ENCODE measurements at regions not wholly inside any gene's neighbourhood (a gene's known extent, or its start where the extent isn't known, plus 50 kb on each side); places are given as distances from the start of the nearest gene placed in this dataset.

DNA sequence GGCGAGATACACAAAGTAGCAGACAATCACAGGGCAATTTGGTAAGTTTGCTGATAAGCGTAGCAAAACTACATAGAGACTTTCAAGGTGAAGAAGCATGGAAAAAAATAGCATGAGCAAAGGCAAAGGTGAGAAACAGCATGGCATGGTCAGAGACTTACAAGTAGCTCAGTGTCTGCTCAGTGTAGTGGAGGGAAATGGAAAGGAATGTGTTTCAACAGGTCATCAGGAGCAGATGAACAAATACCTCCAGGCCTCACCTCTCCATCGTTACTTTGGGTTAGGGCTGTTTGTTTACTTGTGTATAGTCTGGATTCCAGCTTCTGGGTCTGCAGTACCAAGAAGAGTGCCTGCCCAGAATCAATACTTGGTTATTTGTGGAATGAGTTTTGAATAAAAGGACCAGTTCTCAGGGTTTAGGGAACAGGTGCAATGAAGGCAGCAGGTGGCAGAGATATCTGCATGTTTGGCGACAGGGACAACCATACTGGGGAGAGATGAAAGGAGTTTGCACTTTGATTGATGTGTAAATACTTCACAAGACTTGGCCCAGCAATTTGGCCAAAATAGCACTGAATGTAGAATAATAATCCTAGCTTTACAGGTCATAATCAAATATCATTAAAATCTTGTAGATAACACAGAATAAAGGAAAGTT, 97.0 kb upstream of the FGGY start:
- H3K4ac ChIP-seq (ENCODE audit: low read length), result no peak overlapping the region
- H3K4me1 ChIP-seq (ENCODE audit: control insufficient read depth in 2 of 2, insufficient read depth in 1 of 2, low read depth in 1 of 2, low read length in 2 of 2), result peaks cover 0 to 2% of the 10 kb centered on the region in 2 donors
- no peak overlapping the region for H2BK5ac ChIP-seq (ENCODE audit: low read length)
- H3K79me1 ChIP-seq (ENCODE audit: low read depth, low read length), result no peaks in the 10 kb centered on the region
- H2AK5ac ChIP-seq (ENCODE audit: low read depth, low read length), result no peak overlapping the region
- H3K18ac ChIP-seq (ENCODE audit: low read length), result no peak overlapping the region
- no peak overlapping the region for H2BK120ac ChIP-seq (ENCODE audit: low read depth, low read length)
- H3K4me2 ChIP-seq (ENCODE audit: insufficient read depth, low read length, poor library complexity, severe bottlenecking), result no peak overlapping the region
- no peak overlapping the region for H4K8ac ChIP-seq (ENCODE audit: low read depth, low read length)
- H3K36me3 ChIP-seq (replicated peaks in 1 of 2; ENCODE audit: control insufficient read depth in 2 of 2, insufficient read depth in 2 of 2, low read length in 2 of 2), result no peaks in the 10 kb centered on the region
- no peak overlapping the region for H2BK15ac ChIP-seq (ENCODE audit: low read length)
- H3K27ac ChIP-seq (replicated peaks; ENCODE audit: low read length), result no peak overlapping the region
- no peak overlapping the region for H3K9ac ChIP-seq (ENCODE audit: low read depth, low read length, poor library complexity)
- no peak overlapping the region for H3K4me3 ChIP-seq (ENCODE audit: low read length in 2 of 2)
- no peak overlapping the region for H2BK12ac ChIP-seq (ENCODE audit: low read length)
- H3K9me3 ChIP-seq (replicated peaks in 1 of 2; ENCODE audit: control insufficient read depth in 2 of 2, insufficient read depth in 1 of 2, low read depth in 1 of 2, low read length in 2 of 2), result peaks cover 0 to 2% of the 10 kb centered on the region in 2 donors
- H2AFZ ChIP-seq (ENCODE audit: low read length), result no peak overlapping the region
- no peaks in the 10 kb centered on the region for H3K27me3 ChIP-seq (ENCODE audit: control insufficient read depth in 3 of 3, insufficient read depth in 3 of 3, low read depth in 1 of 3, low read length in 3 of 3)
- no CpG with 5 or more reads among the region's 4 CpGs for WGBS, 2 donors (ENCODE audit: extremely low coverage in 2 of 2, insufficient read length in 2 of 2, insufficient replicate concordance in 1 of 2)
- H4K91ac ChIP-seq (ENCODE audit: low read depth, low read length, poor library complexity), result no peak overlapping the region
- H3K14ac ChIP-seq (ENCODE audit: low read length), result no peak overlapping the region
- no peak overlapping the region for H3K23ac ChIP-seq (ENCODE audit: low read depth, low read length, poor library complexity)
- no peak for DNase-seq (ENCODE audit: low spot score)

DNA sequence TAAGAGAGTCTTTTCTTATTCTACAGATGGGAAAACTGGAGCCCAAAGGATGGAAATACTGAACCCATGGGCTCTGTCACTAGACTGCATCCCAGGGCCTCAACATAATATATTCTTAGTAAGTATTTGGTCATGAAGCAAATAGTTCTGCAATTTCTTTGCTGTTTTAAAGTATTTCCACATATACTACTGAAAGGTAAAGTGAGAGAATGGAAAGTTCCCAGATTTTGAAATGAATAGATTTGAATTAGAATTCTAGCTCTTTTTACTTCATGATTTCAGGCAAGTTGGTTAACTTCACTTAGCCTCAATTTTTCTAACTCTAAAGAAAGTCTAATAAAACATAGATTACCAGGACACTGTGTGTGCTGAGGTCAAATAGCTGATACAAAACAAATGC, 95.6 kb upstream of the FGGY start:
- no peak overlapping the region for H3K9ac ChIP-seq (ENCODE audit: low read depth, low read length, poor library complexity)
- H2BK5ac ChIP-seq (ENCODE audit: low read length), result no peak overlapping the region
- no peak overlapping the region for H2BK12ac ChIP-seq (ENCODE audit: low read length)
- no peak overlapping the region for H3K23ac ChIP-seq (ENCODE audit: low read depth, low read length, poor library complexity)
- no peak overlapping the region for H3K27ac ChIP-seq (replicated peaks; ENCODE audit: low read length)
- H2BK15ac ChIP-seq (ENCODE audit: low read length), result no peak overlapping the region
- H2AK5ac ChIP-seq (ENCODE audit: low read depth, low read length), result no peak overlapping the region
- peaks cover 0 to 2% of the 10 kb centered on the region in 2 donors for H3K4me1 ChIP-seq (ENCODE audit: control insufficient read depth in 2 of 2, insufficient read depth in 1 of 2, low read depth in 1 of 2, low read length in 2 of 2)
- H3K18ac ChIP-seq (ENCODE audit: low read length), result no peak overlapping the region
- no peaks in the 10 kb centered on the region for H3K27me3 ChIP-seq (ENCODE audit: control insufficient read depth in 3 of 3, insufficient read depth in 3 of 3, low read depth in 1 of 3, low read length in 3 of 3)
- H3K4ac ChIP-seq (ENCODE audit: low read length), result no peak overlapping the region
- H2BK120ac ChIP-seq (ENCODE audit: low read depth, low read length), result no peak overlapping the region
- H4K8ac ChIP-seq (ENCODE audit: low read depth, low read length), result no peak overlapping the region
- H3K14ac ChIP-seq (ENCODE audit: low read length), result no peak overlapping the region
- H3K36me3 ChIP-seq (replicated peaks in 1 of 2; ENCODE audit: control insufficient read depth in 2 of 2, insufficient read depth in 2 of 2, low read length in 2 of 2), result no peaks in the 10 kb centered on the region
- no peak overlapping the region for H3K4me2 ChIP-seq (ENCODE audit: insufficient read depth, low read length, poor library complexity, severe bottlenecking)
- H3K9me3 ChIP-seq (replicated peaks in 1 of 2; ENCODE audit: control insufficient read depth in 2 of 2, insufficient read depth in 1 of 2, low read depth in 1 of 2, low read length in 2 of 2), result peaks cover 0 to 6% of the 10 kb centered on the region in 2 donors
- H3K4me3 ChIP-seq (ENCODE audit: low read length in 2 of 2), result no peak overlapping the region
- no peaks in the 10 kb centered on the region for H3K79me1 ChIP-seq (ENCODE audit: low read depth, low read length)
- H2AFZ ChIP-seq (ENCODE audit: low read length), result no peak overlapping the region
- H4K91ac ChIP-seq (ENCODE audit: low read depth, low read length, poor library complexity), result no peak overlapping the region
- no peak for DNase-seq (ENCODE audit: low spot score)

DNA sequence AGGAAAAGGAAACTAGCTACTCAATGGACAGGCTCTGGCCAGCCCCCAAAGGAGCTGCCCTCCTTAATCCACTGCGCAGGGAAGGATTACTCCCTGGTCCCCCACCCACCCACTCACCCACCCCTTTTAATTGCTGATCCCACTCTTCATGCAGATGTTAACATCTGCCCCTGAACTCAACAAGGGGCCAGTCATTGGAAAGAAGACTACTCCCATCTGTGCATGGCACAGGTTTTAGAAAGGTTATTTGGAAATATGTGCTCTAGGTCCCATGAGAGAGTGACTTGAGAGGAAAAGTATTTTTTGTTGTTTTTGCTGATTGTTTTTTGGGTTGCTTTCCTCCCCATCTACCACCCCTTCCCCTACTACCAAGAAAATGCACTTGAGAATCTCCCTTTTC, 94.4 kb upstream of the FGGY start:
- Histone ChIP-seq H3K4me1 (ENCODE audit: control insufficient read depth in 2 of 2, insufficient read depth in 1 of 2, low read depth in 1 of 2, low read length in 2 of 2) (peaks cover 0 to 2% of the 10 kb centered on the region in 2 donors), H3K23ac (ENCODE audit: low read depth, low read length, poor library complexity) (no peak overlapping the region), H2BK120ac (ENCODE audit: low read depth, low read length) (no peak overlapping the region), H3K9ac (ENCODE audit: low read depth, low read length, poor library complexity) (no peak overlapping the region), H3K79me1 (ENCODE audit: low read depth, low read length) (no peaks in the 10 kb centered on the region), H4K8ac (ENCODE audit: low read depth, low read length) (no peak overlapping the region), H3K4ac (ENCODE audit: low read length) (no peak overlapping the region), H3K18ac (ENCODE audit: low read length) (no peak overlapping the region), H2BK12ac (ENCODE audit: low read length) (no peak overlapping the region), H3K9me3 (replicated peaks in 1 of 2; ENCODE audit: control insufficient read depth in 2 of 2, insufficient read depth in 1 of 2, low read depth in 1 of 2, low read length in 2 of 2) (peaks cover 0 to 6% of the 10 kb centered on the region in 2 donors), H2BK5ac (ENCODE audit: low read length) (no peak overlapping the region), H2BK15ac (ENCODE audit: low read length) (no peak overlapping the region), H2AFZ (ENCODE audit: low read length) (no peak overlapping the region), H3K36me3 (replicated peaks in 1 of 2; ENCODE audit: control insufficient read depth in 2 of 2, insufficient read depth in 2 of 2, low read length in 2 of 2) (no peaks in the 10 kb centered on the region), H3K4me2 (ENCODE audit: insufficient read depth, low read length, poor library complexity, severe bottlenecking) (no peak overlapping the region), H3K4me3 (ENCODE audit: low read length in 2 of 2) (no peak overlapping the region), H4K91ac (ENCODE audit: low read depth, low read length, poor library complexity) (no peak overlapping the region), H3K27ac (replicated peaks; ENCODE audit: low read length) (no peak overlapping the region), H3K14ac (ENCODE audit: low read length) (no peak overlapping the region), H2AK5ac (ENCODE audit: low read depth, low read length) (no peak overlapping the region), H3K27me3 (ENCODE audit: control insufficient read depth in 3 of 3, insufficient read depth in 3 of 3, low read depth in 1 of 3, low read length in 3 of 3) (no peaks in the 10 kb centered on the region)
- no peak for DNase-seq (ENCODE audit: low spot score)
- no CpG with 5 or more reads among the region's 1 CpG for WGBS, 2 donors (ENCODE audit: extremely low coverage in 2 of 2, insufficient read length in 2 of 2, insufficient replicate concordance in 1 of 2)

DNA sequence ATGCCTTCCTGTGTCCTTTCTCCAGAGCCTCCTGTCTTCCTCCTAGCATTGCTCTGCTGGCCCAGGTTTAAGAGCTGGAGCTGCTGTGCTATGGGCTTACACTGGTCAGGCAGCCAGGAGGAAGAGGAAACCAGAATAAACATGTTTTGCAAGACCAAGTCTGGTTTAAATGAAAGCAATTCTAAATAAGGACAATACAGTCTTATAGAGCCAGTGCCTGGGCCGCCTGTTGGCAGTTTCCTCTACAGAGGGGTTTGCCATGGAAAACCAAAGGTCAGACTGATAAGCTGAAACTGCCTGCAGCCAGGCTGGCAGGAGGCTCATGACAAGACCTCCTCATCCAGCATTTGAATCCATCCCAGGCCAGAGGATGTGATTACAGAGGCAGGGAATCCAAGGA, 92.9 kb upstream of the FGGY start:
- no peak overlapping the region for H2AK5ac ChIP-seq (ENCODE audit: low read depth, low read length)
- no peak overlapping the region for H3K4me2 ChIP-seq (ENCODE audit: insufficient read depth, low read length, poor library complexity, severe bottlenecking)
- no peak overlapping the region for H3K27ac ChIP-seq (replicated peaks; ENCODE audit: low read length)
- no peak overlapping the region for H3K18ac ChIP-seq (ENCODE audit: low read length)
- no peaks in the 10 kb centered on the region for H3K36me3 ChIP-seq (replicated peaks in 1 of 2; ENCODE audit: control insufficient read depth in 2 of 2, insufficient read depth in 2 of 2, low read length in 2 of 2)
- no peak overlapping the region for H2BK120ac ChIP-seq (ENCODE audit: low read depth, low read length)
- H3K27me3 ChIP-seq (ENCODE audit: control insufficient read depth in 3 of 3, insufficient read depth in 3 of 3, low read depth in 1 of 3, low read length in 3 of 3), result no peaks in the 10 kb centered on the region
- H2BK15ac ChIP-seq (ENCODE audit: low read length), result no peak overlapping the region
- no peak for DNase-seq (ENCODE audit: low spot score)
- H3K9me3 ChIP-seq (replicated peaks in 1 of 2; ENCODE audit: control insufficient read depth in 2 of 2, insufficient read depth in 1 of 2, low read depth in 1 of 2, low read length in 2 of 2), result peaks cover 0 to 6% of the 10 kb centered on the region in 2 donors
- no peak overlapping the region for H3K4me3 ChIP-seq (ENCODE audit: low read length in 2 of 2)
- H3K4me1 ChIP-seq (ENCODE audit: control insufficient read depth in 2 of 2, insufficient read depth in 1 of 2, low read depth in 1 of 2, low read length in 2 of 2), result peaks cover 0 to 2% of the 10 kb centered on the region in 2 donors
- H3K79me1 ChIP-seq (ENCODE audit: low read depth, low read length), result no peaks in the 10 kb centered on the region
- no peak overlapping the region for H2BK5ac ChIP-seq (ENCODE audit: low read length)
- H3K4ac ChIP-seq (ENCODE audit: low read length), result no peak overlapping the region
- H4K91ac ChIP-seq (ENCODE audit: low read depth, low read length, poor library complexity), result no peak overlapping the region
- no peak overlapping the region for H3K9ac ChIP-seq (ENCODE audit: low read depth, low read length, poor library complexity)
- no peak overlapping the region for H3K14ac ChIP-seq (ENCODE audit: low read length)
- no CpG with 5 or more reads among the region's 1 CpG for WGBS, 2 donors (ENCODE audit: extremely low coverage in 2 of 2, insufficient read length in 2 of 2, insufficient replicate concordance in 1 of 2)
- H4K8ac ChIP-seq (ENCODE audit: low read depth, low read length), result no peak overlapping the region
- H2AFZ ChIP-seq (ENCODE audit: low read length), result no peak overlapping the region
- H3K23ac ChIP-seq (ENCODE audit: low read depth, low read length, poor library complexity), result no peak overlapping the region
- no peak overlapping the region for H2BK12ac ChIP-seq (ENCODE audit: low read length)
